ENCODE measurements at regions not wholly inside any gene's neighbourhood (a gene's known extent, or its start where the extent isn't known, plus 50 kb on each side); places are given as distances from the start of the nearest gene placed in this dataset.

GRCh38 chr5:169496878-169497277 is 86.7 kb upstream of the SPDL1 start:
- intact Hi-C loops (cut with micrococcal nuclease) (no loop called here), in situ Hi-C loops (cut with MboI) (no loop called here)
- Histone ChIP-seq H3K4me1 (replicated peaks in 1 of 2; ENCODE audit: control insufficient read depth in 2 of 2, insufficient read depth in 2 of 2, low read length in 2 of 2) (no peaks in the 10 kb centered on the region), H3K9me3 (replicated peaks; ENCODE audit: control insufficient read depth, insufficient read depth, low read depth, low read length) (no peaks in the 10 kb centered on the region), H3K4me3 (no peak overlapping the region), H3K9ac (ENCODE audit: insufficient read depth in 1 of 2, low read depth in 2 of 2, low read length in 2 of 2) (no peak overlapping the region), H2AFZ (ENCODE audit: low read depth, low read length) (no peak overlapping the region), H3K36me3 (ENCODE audit: control insufficient read depth, insufficient read depth, low read length) (no peaks in the 10 kb centered on the region), H3K4me2 (ENCODE audit: insufficient read depth, low read length) (no peak overlapping the region), H4K20me1 (replicated peaks; ENCODE audit: control insufficient read depth, insufficient read depth, low read length) (no peaks in the 10 kb centered on the region), H3K27ac (ENCODE audit: extremely low read depth, low read depth, low read length) (no peak overlapping the region), H3K9me1 (ENCODE audit: control insufficient read depth, insufficient read depth, low read length) (no peaks in the 10 kb centered on the region), H3K79me2 (ENCODE audit: control insufficient read depth, insufficient read depth, low read length) (no peaks in the 10 kb centered on the region), H3K27me3 (ENCODE audit: control insufficient read depth in 2 of 2, insufficient read depth in 2 of 2, low read length in 2 of 2) (no peaks in the 10 kb centered on the region)
- ATAC-seq = no peak
- no TSS peak for BruUV-seq (replicated peaks)
- no peak for FAIRE-seq
- ChIA-PET CTCF (ENCODE audit: low intra/inter-chr PET ratio) (no interaction called here), POLR2A (no interaction called here)
- WGBS (ENCODE audit: insufficient coverage, low coverage, missing lambda C conversion rate) = 0% methylated on average over 1 of the region's 1 CpG
- no peak for TF ChIP-seq CC2D1A (IDR thresholded peaks at IDR 0.05)
- no peak for DNase-seq (ENCODE audit: extremely low read depth in 1 of 4, low spot score in 3 of 4)

GRCh38 chr5:169494941-169495548 is 88.5 kb upstream of the SPDL1 start:
- Histone ChIP-seq H3K4me3 (no peak overlapping the region), H3K36me3 (ENCODE audit: control insufficient read depth, insufficient read depth, low read length) (no peaks in the 10 kb centered on the region), H3K9ac (ENCODE audit: insufficient read depth in 1 of 2, low read depth in 2 of 2, low read length in 2 of 2) (no peak overlapping the region), H3K27me3 (ENCODE audit: control insufficient read depth in 2 of 2, insufficient read depth in 2 of 2, low read length in 2 of 2) (no peaks in the 10 kb centered on the region), H3K4me2 (ENCODE audit: insufficient read depth, low read length) (no peak overlapping the region), H2AFZ (ENCODE audit: low read depth, low read length) (no peak overlapping the region), H3K4me1 (replicated peaks in 1 of 2; ENCODE audit: control insufficient read depth in 2 of 2, insufficient read depth in 2 of 2, low read length in 2 of 2) (no peaks in the 10 kb centered on the region), H3K79me2 (ENCODE audit: control insufficient read depth, insufficient read depth, low read length) (no peaks in the 10 kb centered on the region), H4K20me1 (replicated peaks; ENCODE audit: control insufficient read depth, insufficient read depth, low read length) (no peaks in the 10 kb centered on the region), H3K9me3 (replicated peaks; ENCODE audit: control insufficient read depth, insufficient read depth, low read depth, low read length) (no peaks in the 10 kb centered on the region), H3K27ac (ENCODE audit: extremely low read depth, low read depth, low read length) (no peak overlapping the region), H3K9me1 (ENCODE audit: control insufficient read depth, insufficient read depth, low read length) (no peaks in the 10 kb centered on the region)
- POLR2A ChIA-PET = interaction anchor here (0.5 kb wide), 1 partner anchor 9 kb away, joined by 4 read pairs; no protein-coding TSS in a partner anchor
- FAIRE-seq (no peak), ATAC-seq (no peak), DNase-seq (ENCODE audit: extremely low read depth in 1 of 4, low spot score in 3 of 4) (no peak)
- in situ Hi-C loops (cut with MboI) = no loop called here
- CTCF ChIA-PET (ENCODE audit: low intra/inter-chr PET ratio) = no interaction called here
- intact Hi-C loops (cut with micrococcal nuclease) = no loop called here
- no TSS peak for BruUV-seq (replicated peaks)
- WGBS (ENCODE audit: insufficient coverage, low coverage, missing lambda C conversion rate) = 0% methylated on average over 4 of the region's 4 CpGs
- TF ChIP-seq GABPB2 (CRISPR knock-in tag; conservative IDR thresholded peaks at IDR 0.05) = no peak
- no peak for TF ChIP-seq ZNF280B (CRISPR knock-in tag; IDR thresholded peaks at IDR 0.05)
- TF ChIP-seq ATF2 (CRISPR knock-in tag; IDR thresholded peaks at IDR 0.05) = no peak
- no peak for TF ChIP-seq PHB (CRISPR knock-in tag; IDR thresholded peaks at IDR 0.05)
- no peak for TF ChIP-seq LEF1 (IDR thresholded peaks at IDR 0.05)
- TF ChIP-seq PTRF (tag; IDR thresholded peaks at IDR 0.05) = no peak

Measured in K562 (cell line).